DOHH2 (cell line): ENCODE measurements at regions not wholly inside any gene's neighbourhood (a gene's known extent, or its start where the extent isn't known, plus 50 kb on each side); places are given as distances from the start of the nearest gene placed in this dataset.
"Not testable (repeated sequence)": the region's sequence is repeated elsewhere in the genome, so short reads cannot be mapped to it uniquely, and the experiment has no call there.

Experiments used
- H3F3A ChIP-seq: fragments of 200-600 bp; sonication (generic), shearing (Covaris generic); 2 replicates; pipeline ENCODE4 v1.6.0; 2016; ENCODE audit warnings: antibody characterized with exemption, mild to moderate bottlenecking; ENCODE audit not compliant: control insufficient read depth, insufficient read depth
- H3K27ac ChIP-seq: fragments of 200-600 bp; sonication (generic); 2 replicates; pipeline ENCODE4 v1.5.1; 2014; ENCODE audit warnings: low read depth, mild to moderate bottlenecking, low read length, moderate library complexity
- H3K27me3 ChIP-seq: fragments of 200-600 bp; sonication (generic); 2 replicates; pipeline ENCODE4 v1.6.1; 2014; ENCODE audit warnings: mild to moderate bottlenecking, low read length, mixed read lengths; ENCODE audit not compliant: control insufficient read depth
- H3K36me3 ChIP-seq: fragments of 200-600 bp; sonication (generic); 2 replicates; pipeline ENCODE4 v1.6.1; 2014; ENCODE audit warnings: mild to moderate bottlenecking, low read length, moderate library complexity, mixed read lengths; ENCODE audit not compliant: control insufficient read depth
- H3K4me1 ChIP-seq: fragments of 200-600 bp; sonication (generic); 2 replicates; pipeline ENCODE4 v1.6.1; 2014; ENCODE audit warnings: mild to moderate bottlenecking, low read length, mixed read lengths; ENCODE audit not compliant: control insufficient read depth
- H3K4me2 ChIP-seq: fragments of 200-600 bp; sonication (generic); 2 replicates; pipeline ENCODE4 v1.6.0; 2014; ENCODE audit warnings: mild to moderate bottlenecking, low read length, moderate library complexity
- H3K4me3 ChIP-seq: fragments of 200-600 bp; sonication (generic); 2 replicates; pipeline ENCODE4 v1.5.1; 2014; ENCODE audit warnings: mild to moderate bottlenecking, low read length, mixed read lengths
- H3K79me2 ChIP-seq: fragments of 200-600 bp; sonication (generic); 2 replicates; pipeline ENCODE4 v1.6.1; 2014; ENCODE audit warnings: mild to moderate bottlenecking, low read length, mixed read lengths; ENCODE audit not compliant: control insufficient read depth
- H3K9me2 ChIP-seq: fragments of 200-600 bp; sonication (generic); replicated peaks from 2 replicates; pipeline ENCODE4 v1.6.1; 2014; ENCODE audit warnings: mild to moderate bottlenecking, low read length, mixed read lengths; ENCODE audit not compliant: control insufficient read depth
- H3K9me3 ChIP-seq: fragments of 200-600 bp; sonication (generic); 2 replicates; pipeline ENCODE4 v1.6.1; 2014; ENCODE audit warnings: antibody characterized with exemption, low read length, mixed read lengths; ENCODE audit not compliant: control insufficient read depth, insufficient read depth
- H4K20me1 ChIP-seq: fragments of 200-600 bp; sonication (generic); 2 replicates; pipeline ENCODE4 v1.6.0; 2014; ENCODE audit warnings: low read depth, mild to moderate bottlenecking, antibody characterized with exemption, low read length, moderate library complexity; ENCODE audit not compliant: control insufficient read depth, insufficient read depth
- EZH2phosphoT487 ChIP-seq: fragments of 200-600 bp; sonication (generic); IDR thresholded peaks from 2 replicates; pipeline ENCODE4 v1.6.1; 2017; ENCODE audit warnings: borderline replicate concordance, mild to moderate bottlenecking, antibody characterized with exemption, low read length, moderate library complexity, mixed read lengths
- TF ChIP-seq, protein P1 (sequence below): fragments of 200-600 bp; sonication (generic); IDR thresholded peaks from one replicate; pipeline ENCODE4 v1.5.1; 2014; ENCODE audit warnings: antibody characterized with exemption, mild to moderate bottlenecking, low read depth, low read length; ENCODE audit not compliant: poor library complexity, severe bottlenecking

- Histone ChIP-seq H3K36me3 (no peaks in the 10 kb centered on the region), H3K79me2 (no peaks in the 10 kb centered on the region), H3K4me3 (no peak overlapping the region), H3K4me1 (no peaks in the 10 kb centered on the region), H3F3A (no peaks in the 10 kb centered on the region), H3K27ac (no peak overlapping the region), H3K9me3 (no peaks in the 10 kb centered on the region), H4K20me1 (no peaks in the 10 kb centered on the region), H3K27me3 (no peaks in the 10 kb centered on the region), H3K4me2 (no peak overlapping the region), H3K9me2 (no peaks in the 10 kb centered on the region)
- TF ChIP-seq EZH2phosphoT487, result no peak
- TF ChIP-seq, protein P1, sequence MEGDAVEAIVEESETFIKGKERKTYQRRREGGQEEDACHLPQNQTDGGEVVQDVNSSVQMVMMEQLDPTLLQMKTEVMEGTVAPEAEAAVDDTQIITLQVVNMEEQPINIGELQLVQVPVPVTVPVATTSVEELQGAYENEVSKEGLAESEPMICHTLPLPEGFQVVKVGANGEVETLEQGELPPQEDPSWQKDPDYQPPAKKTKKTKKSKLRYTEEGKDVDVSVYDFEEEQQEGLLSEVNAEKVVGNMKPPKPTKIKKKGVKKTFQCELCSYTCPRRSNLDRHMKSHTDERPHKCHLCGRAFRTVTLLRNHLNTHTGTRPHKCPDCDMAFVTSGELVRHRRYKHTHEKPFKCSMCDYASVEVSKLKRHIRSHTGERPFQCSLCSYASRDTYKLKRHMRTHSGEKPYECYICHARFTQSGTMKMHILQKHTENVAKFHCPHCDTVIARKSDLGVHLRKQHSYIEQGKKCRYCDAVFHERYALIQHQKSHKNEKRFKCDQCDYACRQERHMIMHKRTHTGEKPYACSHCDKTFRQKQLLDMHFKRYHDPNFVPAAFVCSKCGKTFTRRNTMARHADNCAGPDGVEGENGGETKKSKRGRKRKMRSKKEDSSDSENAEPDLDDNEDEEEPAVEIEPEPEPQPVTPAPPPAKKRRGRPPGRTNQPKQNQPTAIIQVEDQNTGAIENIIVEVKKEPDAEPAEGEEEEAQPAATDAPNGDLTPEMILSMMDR, result no peak
These were observed 136.9 kb downstream of the DIRAS2 start for GRCh38 chr9:90505695-90506094.

- H3K36me3 ChIP-seq, H3K4me3 ChIP-seq, H3K27me3 ChIP-seq, H3K9me2 ChIP-seq, H3K79me2 ChIP-seq, H3K4me2 ChIP-seq, H3K9me3 ChIP-seq, H3K27ac ChIP-seq, H3K4me1 ChIP-seq, H4K20me1 ChIP-seq, H3F3A ChIP-seq: not testable (repeated sequence)
These were observed 136.2 kb downstream of the DIRAS2 start for GRCh38 chr9:90506402-90506801.

- Histone ChIP-seq H3K9me2 (no peaks in the 10 kb centered on the region), H3F3A (no peaks in the 10 kb centered on the region), H3K9me3 (no peaks in the 10 kb centered on the region), H3K27ac (no peak overlapping the region), H3K36me3 (no peaks in the 10 kb centered on the region), H3K4me2 (no peak overlapping the region), H3K27me3 (no peaks in the 10 kb centered on the region), H3K4me1 (no peaks in the 10 kb centered on the region), H3K79me2 (no peaks in the 10 kb centered on the region), H3K4me3 (no peak overlapping the region), H4K20me1 (no peaks in the 10 kb centered on the region)
- TF ChIP-seq, protein P1, result no peak
- TF ChIP-seq EZH2phosphoT487, result no peak
These were observed 135.0 kb downstream of the DIRAS2 start for GRCh38 chr9:90507621-90508020.

DNA sequence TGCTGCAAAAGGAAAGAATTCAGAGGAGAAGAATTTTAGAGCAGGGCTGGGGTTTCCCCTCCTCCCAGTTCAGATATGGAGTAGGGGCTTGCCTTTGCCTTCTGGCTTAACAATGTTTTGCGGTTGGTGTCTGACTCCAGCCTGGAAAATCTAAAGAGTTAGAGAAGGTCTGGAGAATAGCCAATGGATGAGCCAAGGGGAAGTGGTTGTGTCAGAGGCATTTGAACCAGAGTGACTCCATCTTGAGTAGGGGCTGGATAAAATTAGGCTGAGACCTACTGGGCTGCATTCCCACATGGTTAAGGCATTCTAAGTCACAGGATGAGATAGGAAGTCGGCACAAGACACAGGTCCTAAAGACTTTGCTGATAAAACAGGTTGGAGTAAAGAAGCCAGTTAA, 133.7 kb downstream of the DIRAS2 start:
- H3K36me3 ChIP-seq, result no peaks in the 10 kb centered on the region
- TF ChIP-seq EZH2phosphoT487, result no peak
- TF ChIP-seq, protein P1, result no peak
- H4K20me1 ChIP-seq, result no peaks in the 10 kb centered on the region
- H3K79me2 ChIP-seq, result no peaks in the 10 kb centered on the region
- no peaks in the 10 kb centered on the region for H3K4me1 ChIP-seq
- H3F3A ChIP-seq, result no peaks in the 10 kb centered on the region
- H3K9me2 ChIP-seq, result no peaks in the 10 kb centered on the region
- no peak overlapping the region for H3K4me2 ChIP-seq
- no peak overlapping the region for H3K4me3 ChIP-seq
- H3K27me3 ChIP-seq, result no peaks in the 10 kb centered on the region; the same call in 1 of the 2 replicates
- no peak overlapping the region for H3K27ac ChIP-seq
- no peaks in the 10 kb centered on the region for H3K9me3 ChIP-seq
